Small intestine (tissue), 7 donors: ENCODE measurements at regions not wholly inside any gene's neighbourhood (a gene's known extent, or its start where the extent isn't known, plus 50 kb on each side); places are given as distances from the start of the nearest gene placed in this dataset.

Experiments
- DNase-seq, 2 donors: peaks; one replicate each; pipeline versions ENCODE4 v3.0.0 to v3.0.0-alpha.2; 2013
- FAIRE-seq: peaks from 2 replicates; lab custom pipeline; 2012; peaks lifted over from hg19 to GRCh38; lab: Jason Lieb, UNC
- H3K27ac ChIP-seq, 3 donors: one replicate each; pipeline ENCODE4 v1.5.1; 2013; ENCODE audit warnings: low read length in 2 of 3, mild to moderate bottlenecking in 2 of 3, control low read depth in 1 of 3, inconsistent platforms in 1 of 3, low read depth in 1 of 3, moderate library complexity in 1 of 3
- H3K27me3 ChIP-seq, 3 donors: one replicate each; pipeline ENCODE4 v1.6.1; 2013; ENCODE audit warnings: low read length in 3 of 3, inconsistent platforms in 1 of 3; ENCODE audit not compliant: control insufficient read depth in 3 of 3, insufficient read depth in 3 of 3
- H3K36me3 ChIP-seq, 3 donors: one replicate each; pipeline ENCODE4 v1.6.1; 2013; ENCODE audit warnings: low read length in 3 of 3, inconsistent platforms in 1 of 3, low read depth in 1 of 3, mild to moderate bottlenecking in 1 of 3, moderate library complexity in 1 of 3; ENCODE audit not compliant: control insufficient read depth in 3 of 3, insufficient read depth in 2 of 3
- H3K4me1 ChIP-seq, 3 donors: one replicate each; pipeline ENCODE4 v1.6.1; 2013; ENCODE audit warnings: low read length in 2 of 3, inconsistent platforms in 1 of 3, low read depth in 1 of 3, mild to moderate bottlenecking in 1 of 3, moderate library complexity in 1 of 3; ENCODE audit not compliant: control insufficient read depth in 3 of 3, insufficient read depth in 2 of 3
- H3K4me3 ChIP-seq, 3 donors: one replicate each; pipeline ENCODE4 v1.5.1; 2013; ENCODE audit warnings: low read length in 3 of 3, control low read depth in 1 of 3, inconsistent platforms in 1 of 3, low read depth in 1 of 3, mild to moderate bottlenecking in 1 of 3, moderate library complexity in 1 of 3
- H3K9me3 ChIP-seq, 2 donors: one replicate each; pipeline ENCODE4 v1.6.1; 2013; ENCODE audit warnings: low read depth in 1 of 2, low read length in 1 of 2; ENCODE audit not compliant: control insufficient read depth in 2 of 2, insufficient read depth in 1 of 2
- WGBS, 3 donors: extraction: QIAGEN DNeasy Blood & Tissue Kit; methylation state at CpG; one replicate each; pipeline ENCODE4 v1.1.7; 2013; 5-methylcytosine and 5-hydroxymethylcytosine counted together
- donor health status: healthy with polysubstance abuse.
- donor health status: control.
- donor health status: control.
- donor health status: Bipolar disorder and iron deficiency.
- donor health status: healthy.

GRCh38 chr7:101688995-101689907, 60.2 kb upstream of the MYL10 start:
- Histone ChIP-seq H3K9me3 (no peaks in the 10 kb centered on the region), H3K4me1 (peaks cover 0 to 23% (median 2%) of the 10 kb centered on the region in 3 donors), H3K4me3 (no peak overlapping the region), H3K27me3 (no peaks in the 10 kb centered on the region), H3K27ac (no peak overlapping the region), H3K36me3 (no peaks in the 10 kb centered on the region)
- WGBS, 3 donors: 63 to 72% (median 64%) methylated on average over 15 of the region's 15 CpGs
- FAIRE-seq (no peak), DNase-seq (no peak)

- no peaks in the 10 kb centered on the region for H3K9me3 ChIP-seq
- H3K36me3 ChIP-seq: no peaks in the 10 kb centered on the region
- 21 to 70% (median 37%) methylated on average over 5 to 6 of the region's 6 CpGs for WGBS, 3 donors
- H3K4me3 ChIP-seq: no peak overlapping the region
- peak overlapping the region in 2 of 3 donors; percentile 34 to 89 for H3K27ac ChIP-seq
- DNase-seq (peak; percentile 86 to 91), FAIRE-seq (no peak)
- H3K4me1 ChIP-seq: peaks cover 0 to 23% (median 2%) of the 10 kb centered on the region in 3 donors
- no peaks in the 10 kb centered on the region for H3K27me3 ChIP-seq
Measured at GRCh38 chr7:101690061-101690460, 61.0 kb upstream of the MYL10 start.

- FAIRE-seq (no peak), DNase-seq (peak; percentile 79 to 84)
- Histone ChIP-seq H3K27me3 (no peaks in the 10 kb centered on the region), H3K4me3 (peak overlapping the region in 1 of 3 donors; percentile 11), H3K9me3 (no peaks in the 10 kb centered on the region), H3K4me1 (peaks cover 0 to 23% (median 2%) of the 10 kb centered on the region in 3 donors), H3K36me3 (no peaks in the 10 kb centered on the region), H3K27ac (peak overlapping the region; percentile 52 to 87 (median 82))
- 5 to 25% (median 16%) methylated on average over 12 of the region's 12 CpGs for WGBS, 3 donors
Measured at GRCh38 chr7:101691822-101692384, 62.8 kb upstream of the MYL10 start.

GRCh38 chr7:101693498-101694091, 64.5 kb upstream of the MYL10 start:
- H3K4me3 ChIP-seq: no peak overlapping the region
- no peak for FAIRE-seq
- 72 to 80% (median 73%) methylated on average over 14 of the region's 14 CpGs for WGBS, 3 donors
- H3K27me3 ChIP-seq: no peaks in the 10 kb centered on the region
- no peak overlapping the region for H3K27ac ChIP-seq
- no peaks in the 10 kb centered on the region for H3K9me3 ChIP-seq
- peaks cover 0 to 17% (median 2%) of the 10 kb centered on the region in 3 donors for H3K4me1 ChIP-seq
- H3K36me3 ChIP-seq: no peaks in the 10 kb centered on the region
- no peak for DNase-seq

GRCh38 chr7:101698964-101699363, 69.9 kb upstream of the MYL10 start:
- no peak overlapping the region for H3K27ac ChIP-seq
- WGBS, 3 donors: 82 to 92% (median 88%) methylated on average over 11 of the region's 11 CpGs
- no peak overlapping the region for H3K4me3 ChIP-seq
- H3K9me3 ChIP-seq: no peaks in the 10 kb centered on the region
- peaks cover 0 to 24% (median 0%) of the 10 kb centered on the region in 3 donors for H3K4me1 ChIP-seq
- no peaks in the 10 kb centered on the region for H3K36me3 ChIP-seq
- no peak for DNase-seq
- FAIRE-seq: no peak
- H3K27me3 ChIP-seq: no peaks in the 10 kb centered on the region

GRCh38 chr7:101699399-101699798, 70.3 kb upstream of the MYL10 start:
- 83 to 90% (median 89%) methylated on average over 3 of the region's 3 CpGs for WGBS, 3 donors
- Histone ChIP-seq H3K36me3 (no peaks in the 10 kb centered on the region), H3K27me3 (no peaks in the 10 kb centered on the region), H3K27ac (no peak overlapping the region), H3K4me3 (no peak overlapping the region), H3K4me1 (peaks cover 0 to 24% (median 0%) of the 10 kb centered on the region in 3 donors), H3K9me3 (no peaks in the 10 kb centered on the region)
- no peak for DNase-seq
- FAIRE-seq: no peak

DNA sequence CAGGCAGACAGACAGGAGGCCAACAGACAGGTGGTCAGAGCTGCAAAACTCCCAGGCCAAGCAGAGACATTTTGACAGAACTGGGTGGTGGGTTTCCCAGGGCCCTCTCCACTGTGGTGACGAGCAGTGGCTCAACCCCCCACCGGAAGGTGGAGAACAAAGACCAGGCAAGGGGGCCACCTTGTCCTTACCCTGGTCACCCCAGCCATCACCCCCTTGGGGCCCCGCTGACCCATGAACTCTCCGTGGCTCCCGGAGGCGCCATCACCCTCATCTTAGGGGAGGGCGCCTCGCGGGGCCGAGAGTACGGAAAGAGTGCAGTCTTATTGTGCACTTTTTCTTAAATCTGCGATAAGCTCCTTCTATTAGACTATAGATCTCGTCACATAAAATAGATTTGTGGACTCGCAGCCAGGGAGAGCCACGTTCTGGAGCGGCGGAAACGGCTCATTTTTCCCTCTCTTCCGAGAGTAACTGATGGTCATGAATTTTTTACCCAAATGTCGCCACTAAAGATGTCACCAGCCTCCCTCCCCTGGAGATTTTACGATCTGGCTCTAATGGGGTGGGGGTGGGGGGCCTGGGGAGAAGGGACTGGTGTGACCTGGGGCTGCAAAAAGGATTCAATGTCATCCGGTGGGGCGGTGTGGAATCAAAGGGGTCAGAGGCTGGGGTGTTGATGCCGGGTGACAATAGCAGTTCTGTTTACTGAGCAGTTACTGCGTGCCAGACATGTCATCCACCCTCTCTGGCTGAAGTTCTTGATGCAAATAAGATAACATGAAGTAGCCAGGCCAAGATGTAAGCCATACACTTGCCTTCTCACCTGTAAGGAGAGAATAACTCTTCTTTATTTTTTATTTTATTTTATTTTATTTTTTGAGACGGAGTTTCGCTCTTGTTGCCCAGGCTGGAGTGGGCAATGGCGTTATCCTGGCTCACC, 71.1 kb upstream of the MYL10 start:
- no peak for FAIRE-seq
- 77 to 80% (median 78%) methylated on average over 27 to 28 of the region's 28 CpGs for WGBS, 3 donors
- Histone ChIP-seq H3K4me1 (peaks cover 0 to 24% (median 0%) of the 10 kb centered on the region in 3 donors), H3K9me3 (no peaks in the 10 kb centered on the region), H3K36me3 (no peaks in the 10 kb centered on the region), H3K27me3 (no peaks in the 10 kb centered on the region), H3K4me3 (no peak overlapping the region), H3K27ac (no peak overlapping the region)
- no peak for DNase-seq
